Upper lobe of left lung (tissue), 6 donors: ENCODE measurements at regions not wholly inside any gene's neighbourhood (a gene's known extent, or its start where the extent isn't known, plus 50 kb on each side); places are given as distances from the start of the nearest gene placed in this dataset.
A peak's percentile ranks its signal among the peaks of the same experiment; 100 is the strongest.

Source experiments
- ATAC-seq, 2 donors: fragments of 200-7000 bp; cut with Tn5 transposase; one replicate each; pipeline ENCODE4 v1.9.1; 2022; ENCODE audit warnings: mild to moderate bottlenecking in 2 of 2, moderate library complexity in 2 of 2; ENCODE audit not compliant: low FRiP score in 2 of 2
- DNase-seq, 2 donors: peaks; one replicate each; pipeline ENCODE4 v3.0.0-alpha.2; 2019 to 2020
- H3K27ac ChIP-seq, 4 donors: fragments of 200-600 bp; sonication (generic); one replicate each; pipeline ENCODE4 v1.5.1; 2016 to 2019
- H3K27me3 ChIP-seq, 4 donors: fragments of 200-600 bp; sonication (generic); one replicate each; pipeline ENCODE4 v1.5.1; 2017 to 2019
- H3K36me3 ChIP-seq, 4 donors: fragments of 200-600 bp; sonication (generic); one replicate each; pipeline ENCODE4 v1.5.1; 2016 to 2019
- H3K4me1 ChIP-seq, 4 donors: fragments of 200-600 bp; sonication (generic); one replicate each; pipeline ENCODE4 v1.5.1; 2018 to 2019
- H3K4me3 ChIP-seq, 4 donors: fragments of 200-600 bp; sonication (generic); one replicate each; pipeline ENCODE4 v1.5.1; 2017 to 2019; ENCODE audit warnings: mild to moderate bottlenecking in 2 of 4, moderate library complexity in 1 of 4
- H3K9me3 ChIP-seq, 4 donors: fragments of 200-600 bp; sonication (generic); one replicate each; pipeline ENCODE4 v1.5.1; 2018 to 2019
- CTCF ChIP-seq, 6 experiments: fragments of 450-650 bp in 4 of 6; fragments of 200-600 bp in 2 of 6; sonication (generic) in 2 of 6; IDR thresholded peaks; one replicate each; pipeline ENCODE4 v1.5.1; 2016 to 2019; ENCODE audit warnings: antibody characterized with exemption in 6 of 6
- EP300 ChIP-seq, 4 donors: sonication (generic); formaldehyde crosslinking; IDR thresholded peaks; one replicate each; pipeline ENCODE4 v1.5.1; 2017; ENCODE audit warnings: antibody characterized with exemption in 4 of 4, control low read depth in 2 of 4
- POLR2A ChIP-seq, 4 donors: fragments of 450-650 bp; IDR thresholded peaks; one replicate each; pipeline ENCODE4 v1.5.1; 2016 to 2017; ENCODE audit warnings: antibody characterized with exemption in 4 of 4, mild to moderate bottlenecking in 2 of 4
- POLR2AphosphoS5 ChIP-seq, 2 donors: sonication (generic); formaldehyde crosslinking; IDR thresholded peaks; one replicate each; pipeline ENCODE4 v1.5.1; 2017; ENCODE audit warnings: antibody characterized with exemption in 2 of 2
- WGBS, 2 donors: methylation state at CpG; one replicate each; pipeline ENCODE4 v1.1.5; 2017 to 2018; 5-methylcytosine and 5-hydroxymethylcytosine counted together
- donor health status: DM: no; HTN: no; CAD: no; lungs with moderate emphysema.
- donor health status: DM: no; HTN: yes; CAD: no; lungs with severe emphysema.

- H3K27me3 ChIP-seq = no peaks in the 10 kb centered on the region
- H3K36me3 ChIP-seq = no peaks in the 10 kb centered on the region
- H3K4me1 ChIP-seq = no peaks in the 10 kb centered on the region
- no peak overlapping the region for H3K4me3 ChIP-seq
- TF ChIP-seq POLR2A (IDR thresholded peaks at IDR 0.05) = no peak
- TF ChIP-seq EP300 (IDR thresholded peaks at IDR 0.05) = no peak
- TF ChIP-seq POLR2AphosphoS5 (IDR thresholded peaks at IDR 0.05) = no peak
- no peak for TF ChIP-seq CTCF (IDR thresholded peaks at IDR 0.05)
- DNase-seq (peak in 1 of 2 donors; percentile 33), ATAC-seq (peak; percentile 12 to 30)
- 33 to 51% methylated on average over 4 of the region's 4 CpGs for WGBS, 2 donors
- H3K27ac ChIP-seq = no peak overlapping the region
- H3K9me3 ChIP-seq = no peaks in the 10 kb centered on the region
Measured at GRCh38 chr2:16318474-16319195, 347.0 kb downstream of the CYRIA start.

DNA sequence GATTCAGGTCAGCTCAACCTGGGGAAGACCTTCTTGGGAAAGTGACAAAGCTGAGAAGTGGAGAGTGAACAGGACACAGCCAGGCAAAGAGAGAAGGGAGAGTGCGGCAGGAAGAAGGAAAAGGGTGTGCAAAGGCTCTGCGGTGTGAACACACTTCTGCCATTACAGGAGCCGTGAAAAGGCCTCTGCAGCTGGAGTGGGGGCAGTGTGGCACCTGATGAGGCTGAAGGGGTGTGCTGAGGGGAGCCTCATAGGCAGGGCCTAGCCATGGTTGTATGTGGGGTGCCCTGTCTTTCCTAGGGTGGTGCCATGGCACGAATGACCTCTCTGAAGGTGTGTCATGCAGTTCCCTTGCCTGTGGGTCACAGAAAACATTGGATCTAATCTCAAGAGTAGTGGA, 347.6 kb downstream of the CYRIA start:
- no peaks in the 10 kb centered on the region for H3K27me3 ChIP-seq
- no peak overlapping the region for H3K4me3 ChIP-seq
- no peaks in the 10 kb centered on the region for H3K4me1 ChIP-seq
- DNase-seq (no peak), ATAC-seq (no peak)
- TF ChIP-seq POLR2A (IDR thresholded peaks at IDR 0.05) (no peak), POLR2AphosphoS5 (IDR thresholded peaks at IDR 0.05) (no peak), CTCF (IDR thresholded peaks at IDR 0.05) (no peak), EP300 (IDR thresholded peaks at IDR 0.05) (no peak)
- H3K9me3 ChIP-seq = no peaks in the 10 kb centered on the region
- H3K36me3 ChIP-seq = no peaks in the 10 kb centered on the region
- 51 to 69% methylated on average over 4 of the region's 4 CpGs for WGBS, 2 donors
- no peak overlapping the region for H3K27ac ChIP-seq

DNA sequence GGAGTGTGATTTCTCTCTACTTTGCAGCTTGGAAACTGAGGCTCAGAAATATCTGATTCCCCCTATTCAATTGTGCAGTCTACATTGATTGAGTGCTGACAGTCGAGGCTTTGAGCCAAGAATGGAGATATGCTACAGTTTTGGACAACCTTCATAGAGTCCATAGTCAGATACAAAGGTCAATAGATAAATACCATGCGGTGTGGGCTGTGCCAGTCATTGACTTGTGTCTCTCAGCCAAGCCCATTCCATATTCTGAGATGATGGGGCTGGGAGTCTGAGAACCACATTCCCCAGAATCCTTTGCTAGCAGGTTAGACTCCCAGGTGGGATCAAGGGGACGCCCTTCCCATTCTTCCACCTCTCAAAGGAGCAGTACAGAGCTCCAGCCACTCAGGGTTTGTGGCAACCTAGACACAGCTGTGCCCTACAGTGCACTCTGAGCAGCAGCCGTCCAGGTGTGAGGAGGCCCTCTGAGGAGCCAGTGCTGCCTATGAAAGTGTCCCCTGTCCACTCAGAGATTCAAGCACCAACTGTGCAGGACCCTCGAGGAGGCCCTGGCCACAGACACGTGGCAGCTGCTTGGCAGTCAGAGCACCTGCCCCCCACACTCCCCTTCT, 348.3 kb downstream of the CYRIA start:
- TF ChIP-seq CTCF (IDR thresholded peaks at IDR 0.05) (no peak), EP300 (IDR thresholded peaks at IDR 0.05) (no peak), POLR2AphosphoS5 (IDR thresholded peaks at IDR 0.05) (no peak), POLR2A (IDR thresholded peaks at IDR 0.05) (no peak)
- Histone ChIP-seq H3K4me1 (no peaks in the 10 kb centered on the region), H3K27ac (no peak overlapping the region), H3K27me3 (no peaks in the 10 kb centered on the region), H3K4me3 (no peak overlapping the region), H3K36me3 (no peaks in the 10 kb centered on the region), H3K9me3 (no peaks in the 10 kb centered on the region)
- DNase-seq = peak in 1 of 2 donors; percentile 30
- WGBS, 2 donors = 74 to 95% methylated on average over 2 to 6 of the region's 6 CpGs
- ATAC-seq = no peak

DNA sequence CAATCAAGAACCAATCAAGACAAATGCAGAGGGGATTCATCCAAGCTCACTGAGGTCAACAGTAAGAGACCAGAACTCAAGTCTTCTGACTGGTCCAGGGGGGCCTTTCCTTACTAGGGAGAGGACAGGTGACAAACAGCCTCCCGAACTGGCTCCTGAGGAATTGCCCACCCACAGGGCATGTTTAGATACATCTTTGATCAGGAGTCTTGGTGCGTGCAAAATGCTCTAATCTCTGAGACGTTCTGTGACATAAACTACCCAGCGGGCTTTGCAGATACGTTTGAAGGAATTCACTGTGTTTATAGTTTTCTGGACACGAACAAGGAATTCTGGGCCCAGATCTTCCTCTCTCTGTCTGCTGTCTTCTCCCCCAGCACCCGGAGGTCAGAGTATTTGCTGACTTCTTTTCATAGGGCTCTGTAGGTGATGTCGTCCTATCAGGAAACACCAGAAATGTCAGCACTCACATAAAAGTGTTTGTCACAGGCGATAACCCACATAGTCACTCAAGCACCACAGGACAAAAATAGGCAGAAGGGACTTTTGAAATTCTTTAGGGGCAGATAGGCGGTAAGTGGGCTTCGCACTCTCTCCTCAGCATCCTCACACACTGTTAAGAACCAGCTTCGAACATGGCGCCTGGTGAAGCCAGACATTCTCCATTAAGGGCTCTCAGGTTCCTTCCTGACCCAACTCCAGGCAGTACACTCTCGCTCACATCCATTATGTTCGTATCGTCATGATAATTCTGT, 349.0 kb downstream of the CYRIA start:
- DNase-seq = no peak
- Histone ChIP-seq H3K27ac (no peak overlapping the region), H3K27me3 (no peaks in the 10 kb centered on the region), H3K4me3 (no peak overlapping the region), H3K9me3 (no peaks in the 10 kb centered on the region), H3K36me3 (no peaks in the 10 kb centered on the region), H3K4me1 (no peaks in the 10 kb centered on the region)
- whole genome bisulfite sequencing, 2 donors = 82 to 94% methylated on average over 12 to 16 of the region's 16 CpGs
- no peak for TF ChIP-seq CTCF (IDR thresholded peaks at IDR 0.05)
- no peak for TF ChIP-seq POLR2AphosphoS5 (IDR thresholded peaks at IDR 0.05)
- no peak for TF ChIP-seq POLR2A (IDR thresholded peaks at IDR 0.05)
- no peak for TF ChIP-seq EP300 (IDR thresholded peaks at IDR 0.05)
- ATAC-seq = no peak
